Psoas muscle (tissue), 7 donors: ENCODE measurements at regions not wholly inside any gene's neighbourhood (a gene's known extent, or its start where the extent isn't known, plus 50 kb on each side); places are given as distances from the start of the nearest gene placed in this dataset.

ENCODE experiments used
- ATAC-seq, 4 donors: fragments of 200-7000 bp; cut with Tn5 transposase; one replicate each; pipeline ENCODE4 v1.9.1; 2020; ENCODE audit warnings: moderate library complexity in 3 of 4, mild to moderate bottlenecking in 2 of 4
- DNase-seq, 2 donors: peaks; one replicate each; pipeline ENCODE4 v3.0.0-alpha.2; 2020
- H3K27ac ChIP-seq: fragments of 200-600 bp; one replicate; pipeline ENCODE4 v1.8.0; 2022
- H3K27me3 ChIP-seq, 3 donors: fragments of 200-600 bp in 1 of 3; one replicate each; pipeline versions ENCODE4 v1.6.1 to v1.8.0; 2013 to 2022; ENCODE audit warnings: low read length in 2 of 3, mild to moderate bottlenecking in 2 of 3, moderate library complexity in 1 of 3; ENCODE audit not compliant: insufficient read depth in 3 of 3
- H3K36me3 ChIP-seq, 2 donors: fragments of 200-600 bp in 1 of 2; one replicate each; pipeline versions ENCODE4 v1.6.1 to v1.8.0; 2013 to 2022; ENCODE audit warnings: low read depth in 1 of 2, mild to moderate bottlenecking in 1 of 2, moderate library complexity in 1 of 2; ENCODE audit not compliant: insufficient read depth in 1 of 2
- H3K4me1 ChIP-seq: fragments of 200-600 bp; one replicate; pipeline ENCODE4 v1.8.0; 2022
- H3K4me3 ChIP-seq: fragments of 200-600 bp; one replicate; pipeline ENCODE4 v1.8.0; 2022; ENCODE audit warnings: mild to moderate bottlenecking
- H3K9me3 ChIP-seq: fragments of 200-600 bp; one replicate; pipeline ENCODE4 v1.8.0; 2022
- CTCF ChIP-seq: fragments of 200-600 bp; IDR thresholded peaks from one replicate; pipeline ENCODE4 v1.8.0; 2022; ENCODE audit warnings: antibody characterized with exemption
- WGBS, 3 donors: extraction: QIAGEN DNeasy Blood & Tissue Kit; methylation state at CpG; one replicate each; pipeline versions ENCODE4 v1.1.6 to v1.1.7; 2013; 5-methylcytosine and 5-hydroxymethylcytosine counted together
- intact Hi-C, 2 donors: fragments of 100-400 bp; cut with DNase I; formaldehyde crosslinking; loops; one replicate each; pipeline versions ENCODE4 v1.11.0 to v1.14.2; 2022
- donor health status: healthy with polysubstance abuse.
- donor health status: DM: no; HTN: no; CAD: no; lungs with moderate emphysema.
- donor health status: Bipolar disorder and iron deficiency.
- donor health status: healthy.
- donor health status: DM: yes; HTN: yes; CAD: no.
- donor health status: DM: no; HTN: no; CAD: no.
- donor health status: DM: yes; HTN: yes; CAD: no.

- ATAC-seq (no peak), DNase-seq (no peak)
- Histone ChIP-seq H3K4me3 (no peak overlapping the region), H3K27ac (no peak overlapping the region), H3K4me1 (no peaks in the 10 kb centered on the region), H3K27me3 (no peaks in the 10 kb centered on the region), H3K36me3 (no peaks in the 10 kb centered on the region), H3K9me3 (no peaks in the 10 kb centered on the region)
- intact Hi-C loops: no loop called here
- TF ChIP-seq CTCF: no peak
- 76 to 78% (median 77%) methylated on average over 5 of the region's 5 CpGs for WGBS, 3 donors
Observed at GRCh38 chr6:139485742-139486475, 111.5 kb upstream of the CITED2 start.

- no peak for ATAC-seq
- TF ChIP-seq CTCF: no peak
- no peak overlapping the region for H3K4me3 ChIP-seq
- WGBS, 3 donors: 66 to 73% (median 67%) methylated on average over 2 of the region's 2 CpGs
- no peak overlapping the region for H3K27ac ChIP-seq
- intact Hi-C loops: no loop called here
- H3K36me3 ChIP-seq: no peaks in the 10 kb centered on the region
- no peak for DNase-seq
- H3K4me1 ChIP-seq: no peaks in the 10 kb centered on the region
- H3K27me3 ChIP-seq: no peaks in the 10 kb centered on the region
- H3K9me3 ChIP-seq: no peaks in the 10 kb centered on the region
Observed at GRCh38 chr6:139485185-139485584, 110.7 kb upstream of the CITED2 start.

GRCh38 chr6:139483079-139483478, 108.6 kb upstream of the CITED2 start:
- Histone ChIP-seq H3K9me3 (no peaks in the 10 kb centered on the region), H3K36me3 (no peaks in the 10 kb centered on the region), H3K27ac (no peak overlapping the region), H3K4me3 (no peak overlapping the region), H3K27me3 (no peaks in the 10 kb centered on the region), H3K4me1 (no peaks in the 10 kb centered on the region)
- no peak for DNase-seq
- intact Hi-C loops: no loop called here
- no peak for ATAC-seq
- 90 to 93% (median 91%) methylated on average over 8 of the region's 8 CpGs for WGBS, 3 donors
- no peak for TF ChIP-seq CTCF

- Histone ChIP-seq H3K4me1 (no peaks in the 10 kb centered on the region), H3K27me3 (no peaks in the 10 kb centered on the region), H3K4me3 (no peak overlapping the region), H3K27ac (no peak overlapping the region), H3K36me3 (no peaks in the 10 kb centered on the region), H3K9me3 (no peaks in the 10 kb centered on the region)
- DNase-seq (no peak), ATAC-seq (no peak)
- intact Hi-C loops: no loop called here
- 28 to 38% (median 29%) methylated on average over 3 of the region's 3 CpGs for WGBS, 3 donors
- TF ChIP-seq CTCF: no peak
Observed at GRCh38 chr6:139482287-139482686, 107.8 kb upstream of the CITED2 start.
